ENCODE measurements at regions not wholly inside any gene's neighbourhood (a gene's known extent, or its start where the extent isn't known, plus 50 kb on each side); places are given as distances from the start of the nearest gene placed in this dataset.

GRCh38 chrX:78213331-78213730 is 73.9 kb upstream of the TAF9B start:
- no peak for DNase-seq (ENCODE audit: low spot score)

GRCh38 chrX:78199851-78200250 is 60.4 kb upstream of the TAF9B start:
- DNase-seq (ENCODE audit: low spot score) = peak; percentile 4

Measured in AG08396 (cell line).